Spleen (tissue), 7 donors: ENCODE measurements at regions not wholly inside any gene's neighbourhood (a gene's known extent, or its start where the extent isn't known, plus 50 kb on each side); places are given as distances from the start of the nearest gene placed in this dataset.

Experiments
- CTCF ChIP-seq, 11 experiments: fragments of 200-600 bp in 7 of 11; fragments of 450-650 bp in 4 of 11; sonication (generic) in 4 of 11; IDR thresholded peaks in 8 of 11; conservative IDR thresholded peaks in 3 of 11; 1 replicate in 7 of 11; 2 replicates in 4 of 11; pipeline versions ENCODE4 v1.4.0 to v1.8.0; 2016 to 2021; ENCODE audit warnings: antibody characterized with exemption in 11 of 11, inconsistent platforms in 4 of 11, mild to moderate bottlenecking in 1 of 11
- POLR2A ChIP-seq, 3 donors: fragments of 450-650 bp; IDR thresholded peaks; one replicate each; pipeline ENCODE4 v1.5.1; 2017; ENCODE audit warnings: antibody characterized with exemption in 3 of 3, mild to moderate bottlenecking in 1 of 3
- POLR2AphosphoS5 ChIP-seq, 3 donors: sonication (generic); formaldehyde crosslinking; IDR thresholded peaks; one replicate each; pipeline ENCODE4 v1.5.1; 2017; ENCODE audit warnings: antibody characterized with exemption in 3 of 3
- donor health status: DM: no; HTN: no; CAD: no; lungs with moderate emphysema.
- donor health status: DM: no; HTN: no; CAD: no.
- donor health status: DM: no; HTN: no; CAD: no.

GRCh38 chr6:6057442-6058053 lies 50.8 kb upstream of the NRN1 start:
- TF ChIP-seq CTCF (IDR thresholded peaks at IDR 0.05 in 8 of 11, conservative IDR thresholded peaks at IDR 0.05 in 3 of 11) (peak; percentile 20 to 79 (median 61)), POLR2A (IDR thresholded peaks at IDR 0.05) (no peak), POLR2AphosphoS5 (IDR thresholded peaks at IDR 0.05) (no peak)
